WERI-Rb-1 (cell line): ENCODE measurements at regions not wholly inside any gene's neighbourhood (a gene's known extent, or its start where the extent isn't known, plus 50 kb on each side); places are given as distances from the start of the nearest gene placed in this dataset.

Experiments used
- DNase-seq: peaks from one replicate; pipeline ENCODE4 v3.0.0-alpha.2; 2020
- H3K27ac ChIP-seq: fragments of 250-450 bp; sonication (Bioruptor Pico); 2 replicates; pipeline ENCODE4 v1.5.1; 2020; ENCODE audit warnings: mild to moderate bottlenecking, moderate library complexity
- H3K27me3 ChIP-seq: fragments of 250-450 bp; sonication (Bioruptor Pico); 2 replicates; pipeline ENCODE4 v1.5.1; 2021; ENCODE audit warnings: mild to moderate bottlenecking, low read depth, moderate library complexity; ENCODE audit not compliant: insufficient read depth, severe bottlenecking
- H3K36me3 ChIP-seq: fragments of 250-450 bp; sonication (Bioruptor Pico); 2 replicates; pipeline ENCODE4 v1.5.1; 2020; ENCODE audit warnings: mild to moderate bottlenecking, moderate library complexity
- H3K4me3 ChIP-seq: 2 replicates; pipeline ENCODE4 v1.5.1; 2011; ENCODE audit warnings: low read depth, mild to moderate bottlenecking, control low read depth, low read length
- H3K9me3 ChIP-seq: fragments of 250-450 bp; sonication (Bioruptor Pico); 2 replicates; pipeline ENCODE4 v1.5.1; 2021; ENCODE audit warnings: mild to moderate bottlenecking, moderate library complexity; ENCODE audit not compliant: severe bottlenecking
- TF ChIP-seq, protein P1 (sequence below): IDR thresholded peaks from 2 replicates; pipeline ENCODE4 v1.5.1; 2011; ENCODE audit warnings: low read depth, mild to moderate bottlenecking, control low read depth, inconsistent platforms, low read length

DNA sequence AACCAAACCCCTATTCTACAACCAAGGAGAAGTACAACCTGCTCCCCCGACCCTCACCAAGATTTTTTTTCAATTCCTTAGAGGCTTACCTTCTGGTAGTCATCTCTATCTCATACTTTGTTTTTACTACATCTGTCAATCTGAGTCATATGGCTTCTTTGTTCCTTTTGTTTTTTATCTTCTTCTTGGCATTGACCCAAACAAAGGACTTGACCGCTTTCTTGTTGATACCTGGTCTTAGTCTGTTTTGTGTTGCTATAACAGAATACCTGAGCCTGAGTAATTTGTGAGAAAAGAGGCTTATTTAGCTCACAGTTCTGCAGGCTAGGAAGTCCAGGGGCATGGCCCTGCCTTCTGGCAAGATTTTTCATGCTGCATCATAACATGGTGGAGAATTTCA lies 352.7 kb downstream of the MLLT3 start:
- TF ChIP-seq, protein P1, sequence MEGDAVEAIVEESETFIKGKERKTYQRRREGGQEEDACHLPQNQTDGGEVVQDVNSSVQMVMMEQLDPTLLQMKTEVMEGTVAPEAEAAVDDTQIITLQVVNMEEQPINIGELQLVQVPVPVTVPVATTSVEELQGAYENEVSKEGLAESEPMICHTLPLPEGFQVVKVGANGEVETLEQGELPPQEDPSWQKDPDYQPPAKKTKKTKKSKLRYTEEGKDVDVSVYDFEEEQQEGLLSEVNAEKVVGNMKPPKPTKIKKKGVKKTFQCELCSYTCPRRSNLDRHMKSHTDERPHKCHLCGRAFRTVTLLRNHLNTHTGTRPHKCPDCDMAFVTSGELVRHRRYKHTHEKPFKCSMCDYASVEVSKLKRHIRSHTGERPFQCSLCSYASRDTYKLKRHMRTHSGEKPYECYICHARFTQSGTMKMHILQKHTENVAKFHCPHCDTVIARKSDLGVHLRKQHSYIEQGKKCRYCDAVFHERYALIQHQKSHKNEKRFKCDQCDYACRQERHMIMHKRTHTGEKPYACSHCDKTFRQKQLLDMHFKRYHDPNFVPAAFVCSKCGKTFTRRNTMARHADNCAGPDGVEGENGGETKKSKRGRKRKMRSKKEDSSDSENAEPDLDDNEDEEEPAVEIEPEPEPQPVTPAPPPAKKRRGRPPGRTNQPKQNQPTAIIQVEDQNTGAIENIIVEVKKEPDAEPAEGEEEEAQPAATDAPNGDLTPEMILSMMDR = no peak
- Histone ChIP-seq H3K9me3 (peaks cover 5% of the 10 kb centered on the region), H3K36me3 (no peaks in the 10 kb centered on the region), H3K27ac (no peak overlapping the region), H3K4me3 (no peak overlapping the region), H3K27me3 (no peaks in the 10 kb centered on the region)
- no peak for DNase-seq

DNA sequence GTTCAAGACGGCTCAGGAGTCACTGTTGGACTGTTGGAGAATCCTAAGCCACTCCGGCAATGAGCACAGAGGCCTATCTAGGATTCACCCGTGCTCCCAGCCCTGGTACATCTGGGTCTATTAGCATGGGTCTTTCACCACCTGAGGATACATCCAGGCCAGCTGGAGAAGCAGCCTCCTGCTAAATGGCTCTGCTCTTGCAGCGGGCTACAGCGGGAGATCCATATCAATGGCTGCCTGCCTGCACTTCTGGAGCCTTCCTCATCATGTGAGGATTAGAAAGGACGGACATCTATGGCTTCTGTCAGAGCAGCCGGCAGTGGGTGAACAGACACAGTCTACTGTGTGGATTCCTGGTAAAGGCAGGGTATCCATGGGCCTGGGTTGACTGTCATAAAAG lies 357.4 kb downstream of the MLLT3 start:
- peaks cover 5% of the 10 kb centered on the region for H3K9me3 ChIP-seq
- TF ChIP-seq, protein P1 = no peak
- DNase-seq = no peak
- H3K4me3 ChIP-seq = no peak overlapping the region
- H3K36me3 ChIP-seq = no peaks in the 10 kb centered on the region
- H3K27ac ChIP-seq = no peak overlapping the region
- H3K27me3 ChIP-seq = no peaks in the 10 kb centered on the region

DNA sequence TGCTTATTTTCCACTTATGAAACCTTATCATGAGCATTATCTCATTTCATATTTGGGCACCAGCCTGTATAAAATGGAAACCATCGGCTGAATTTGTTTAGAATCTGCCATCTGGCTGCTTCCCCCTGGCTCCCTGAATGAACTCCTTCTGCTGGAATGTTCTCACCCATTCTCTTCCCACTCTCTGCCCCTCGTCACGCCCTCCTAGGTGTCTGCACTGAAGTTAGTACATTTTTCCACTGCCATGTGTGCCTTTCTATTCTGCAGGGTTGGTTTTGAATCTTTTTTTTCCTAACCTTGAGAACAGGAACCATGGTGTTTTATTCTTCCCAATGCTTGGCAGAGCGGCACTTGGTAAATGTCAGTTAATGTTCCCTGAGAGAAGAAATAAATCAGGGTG lies 359.7 kb downstream of the MLLT3 start:
- Histone ChIP-seq H3K4me3 (no peak overlapping the region), H3K27ac (no peak overlapping the region), H3K9me3 (peaks cover 5% of the 10 kb centered on the region), H3K27me3 (no peaks in the 10 kb centered on the region), H3K36me3 (no peaks in the 10 kb centered on the region)
- DNase-seq = no peak
- TF ChIP-seq, protein P1 = no peak

DNA sequence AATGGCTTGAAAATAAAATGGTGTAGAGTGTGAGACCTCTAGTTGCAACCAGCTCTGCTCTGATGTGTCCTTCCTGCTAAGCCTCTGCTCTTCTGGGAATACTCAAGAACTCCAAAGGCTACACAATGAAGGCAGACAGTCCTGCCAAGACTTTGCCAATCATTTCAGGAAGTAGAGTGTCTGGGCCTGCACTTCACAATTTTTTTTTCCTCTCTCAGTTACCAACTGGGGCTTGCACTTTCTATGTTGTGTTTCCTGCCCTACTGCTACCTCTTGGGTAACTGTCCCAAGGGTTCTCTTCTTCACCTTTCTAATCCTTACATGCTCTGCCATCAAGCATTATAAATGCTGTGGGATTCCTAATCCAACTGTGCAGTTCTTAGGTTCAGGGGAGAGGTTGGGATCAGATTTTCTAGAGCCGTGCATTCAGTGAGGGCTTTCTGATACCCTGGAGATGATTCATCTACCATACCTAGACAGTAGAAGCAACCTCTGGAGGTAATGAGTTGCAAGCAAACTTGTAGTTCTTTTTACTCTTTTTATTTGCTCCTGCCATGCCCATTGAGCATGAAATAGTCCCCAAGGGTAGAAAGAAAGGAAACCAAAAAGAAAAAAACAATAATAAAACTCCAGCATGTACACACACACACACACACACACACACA lies 365.9 kb downstream of the MLLT3 start:
- no peak for DNase-seq
- Histone ChIP-seq H3K9me3 (no peaks in the 10 kb centered on the region), H3K27me3 (no peaks in the 10 kb centered on the region), H3K27ac (no peak overlapping the region), H3K4me3 (no peak overlapping the region), H3K36me3 (no peaks in the 10 kb centered on the region)
- TF ChIP-seq, protein P1 = no peak

DNA sequence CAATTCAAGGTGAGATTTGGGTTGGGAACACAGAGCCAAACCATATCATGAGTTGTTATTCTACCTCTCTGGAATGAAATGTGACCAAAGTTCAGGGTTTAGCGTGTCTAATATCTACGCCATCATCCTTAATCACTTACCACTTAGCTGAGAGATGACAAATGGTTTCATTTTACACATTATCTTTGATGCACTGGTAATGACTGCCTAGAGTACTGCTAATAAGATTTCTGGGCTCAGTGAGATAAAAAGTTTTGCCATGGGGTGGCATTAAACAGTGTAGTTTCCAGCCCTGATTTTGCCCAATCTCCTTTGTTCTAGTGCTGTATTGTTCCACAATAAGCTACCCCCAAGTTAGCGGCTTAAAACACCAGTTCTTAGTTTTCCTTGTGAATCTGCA lies 367.2 kb downstream of the MLLT3 start:
- Histone ChIP-seq H3K4me3 (no peak overlapping the region), H3K36me3 (no peaks in the 10 kb centered on the region), H3K27ac (no peak overlapping the region), H3K27me3 (no peaks in the 10 kb centered on the region), H3K9me3 (no peaks in the 10 kb centered on the region)
- DNase-seq = no peak
- TF ChIP-seq, protein P1 = no peak

DNA sequence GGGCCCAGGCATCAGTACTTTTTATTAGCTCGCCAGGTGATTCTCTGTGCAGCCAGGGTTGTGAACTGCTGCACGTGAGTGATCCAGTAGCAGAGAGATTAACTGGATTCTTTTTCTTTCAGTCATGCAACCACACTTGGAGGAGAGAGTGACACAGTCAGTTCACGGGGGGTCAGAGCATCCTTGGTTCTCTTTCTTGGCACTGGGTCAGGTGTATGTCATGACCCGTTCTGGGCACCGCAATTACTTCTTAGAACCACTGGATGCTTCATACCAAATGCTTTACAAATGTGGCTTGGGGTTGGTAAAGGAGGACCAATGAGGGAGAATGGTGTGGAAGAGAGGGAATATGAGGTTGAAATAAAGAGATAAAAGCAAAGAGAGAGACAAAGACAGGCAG lies 368.7 kb downstream of the MLLT3 start:
- TF ChIP-seq, protein P1 = no peak
- Histone ChIP-seq H3K36me3 (no peaks in the 10 kb centered on the region), H3K9me3 (peaks cover 3% of the 10 kb centered on the region), H3K27ac (no peak overlapping the region), H3K27me3 (no peaks in the 10 kb centered on the region), H3K4me3 (no peak overlapping the region)
- no peak for DNase-seq
